GM21717 (cell line): ENCODE measurements at regions not wholly inside any gene's neighbourhood (a gene's known extent, or its start where the extent isn't known, plus 50 kb on each side); places are given as distances from the start of the nearest gene placed in this dataset.

Experiments used
- ATAC-seq: cut with Tn5 transposase; IDR thresholded peaks from one replicate; pipeline ENCODE4 v1.9.1; 2021; ENCODE audit warnings: mild to moderate bottlenecking, moderate library complexity; ENCODE audit not compliant: unreplicated experiment

GRCh38 chr9:3732077-3733038 is 206.6 kb upstream of the RFX3 start:
- peak; percentile 89 for ATAC-seq

GRCh38 chr9:3730511-3730922 is 204.7 kb upstream of the RFX3 start:
- ATAC-seq = peak; percentile 51

- ATAC-seq = no peak
These were observed 195.3 kb upstream of the RFX3 start for GRCh38 chr9:3721096-3721495.

GRCh38 chr9:3719286-3719685 is 193.5 kb upstream of the RFX3 start:
- no peak for ATAC-seq

GRCh38 chr9:3716415-3716814 is 190.6 kb upstream of the RFX3 start:
- ATAC-seq = no peak

GRCh38 chr9:3708751-3709150 is 182.9 kb upstream of the RFX3 start:
- no peak for ATAC-seq

GRCh38 chr9:3704890-3705289 is 179.1 kb upstream of the RFX3 start:
- ATAC-seq = no peak

GRCh38 chr9:3700772-3701171 is 175.0 kb upstream of the RFX3 start:
- ATAC-seq = no peak

GRCh38 chr9:3699883-3700282 is 174.1 kb upstream of the RFX3 start:
- ATAC-seq = no peak

- ATAC-seq = no peak
These were observed 172.7 kb upstream of the RFX3 start for GRCh38 chr9:3698531-3698930.

- ATAC-seq = no peak
These were observed 172.3 kb upstream of the RFX3 start for GRCh38 chr9:3698076-3698475.

GRCh38 chr9:3696368-3696767 is 170.6 kb upstream of the RFX3 start:
- no peak for ATAC-seq

GRCh38 chr9:3692606-3693005 is 166.8 kb upstream of the RFX3 start:
- ATAC-seq = no peak

GRCh38 chr9:3689555-3689954 is 163.8 kb upstream of the RFX3 start:
- no peak for ATAC-seq

- ATAC-seq = no peak
These were observed 161.3 kb upstream of the RFX3 start for GRCh38 chr9:3687145-3687544.

- ATAC-seq = no peak
These were observed 156.4 kb upstream of the RFX3 start for GRCh38 chr9:3682186-3682585.

GRCh38 chr9:3677541-3677940 is 151.7 kb upstream of the RFX3 start:
- ATAC-seq = no peak

GRCh38 chr9:3676766-3677165 is 151.0 kb upstream of the RFX3 start:
- no peak for ATAC-seq

- ATAC-seq = no peak
These were observed 150.1 kb upstream of the RFX3 start for GRCh38 chr9:3675946-3676345.

GRCh38 chr9:3674561-3674960 is 148.8 kb upstream of the RFX3 start:
- ATAC-seq = no peak

GRCh38 chr9:3672399-3672798 is 146.6 kb upstream of the RFX3 start:
- no peak for ATAC-seq

GRCh38 chr9:3664044-3664443 is 138.2 kb upstream of the RFX3 start:
- no peak for ATAC-seq

GRCh38 chr9:3662671-3663070 is 136.9 kb upstream of the RFX3 start:
- no peak for ATAC-seq
